Lung (tissue), 11 donors: ENCODE measurements at regions not wholly inside any gene's neighbourhood (a gene's known extent, or its start where the extent isn't known, plus 50 kb on each side); places are given as distances from the start of the nearest gene placed in this dataset.

Source experiments
- ATAC-seq: fragments of 200-7000 bp; cut with Tn5 transposase; one replicate; pipeline ENCODE4 v1.9.1; 2020; ENCODE audit warnings: moderate number of reproducible peaks; ENCODE audit not compliant: insufficient read depth, low FRiP score
- DNase-seq, 3 donors: peaks; one replicate each; pipeline ENCODE4 v3.0.0-alpha.2; 2013 to 2017
- H3K27ac ChIP-seq, 2 donors: one replicate each; pipeline ENCODE4 v1.5.1; 2013; ENCODE audit warnings: mild to moderate bottlenecking in 2 of 2, moderate library complexity in 2 of 2, control low read depth in 1 of 2, inconsistent platforms in 1 of 2, low read depth in 1 of 2, low read length in 1 of 2
- H3K27me3 ChIP-seq, 3 donors: one replicate each; pipeline ENCODE4 v1.5.1; 2013; ENCODE audit warnings: low read length in 2 of 3; ENCODE audit not compliant: control insufficient read depth in 3 of 3, insufficient read depth in 3 of 3
- H3K36me3 ChIP-seq, 4 donors: one replicate each; pipeline ENCODE4 v1.5.1; 2013; ENCODE audit warnings: low read length in 4 of 4, mild to moderate bottlenecking in 1 of 4, moderate library complexity in 1 of 4; ENCODE audit not compliant: control insufficient read depth in 4 of 4, insufficient read depth in 4 of 4
- H3K4me1 ChIP-seq, 5 donors: one replicate each; pipeline ENCODE4 v1.5.1; 2013; ENCODE audit warnings: low read length in 5 of 5, mild to moderate bottlenecking in 2 of 5, moderate library complexity in 1 of 5; ENCODE audit not compliant: control insufficient read depth in 5 of 5, insufficient read depth in 5 of 5
- H3K4me3 ChIP-seq: one replicate; pipeline ENCODE4 v1.5.1; 2013; ENCODE audit warnings: mild to moderate bottlenecking, control low read depth, moderate library complexity
- H3K9ac ChIP-seq, 2 donors: one replicate each; pipeline ENCODE4 v1.5.1; 2013; ENCODE audit warnings: low read length in 2 of 2, control low read depth in 1 of 2; ENCODE audit not compliant: insufficient read depth in 1 of 2
- H3K9me3 ChIP-seq, 4 donors: one replicate each; pipeline ENCODE4 v1.5.1; 2013; ENCODE audit warnings: low read length in 3 of 4, mild to moderate bottlenecking in 1 of 4, moderate library complexity in 1 of 4; ENCODE audit not compliant: control insufficient read depth in 4 of 4, insufficient read depth in 3 of 4
- WGBS, 2 donors: extraction: QIAGEN DNeasy Blood & Tissue Kit; methylation state at CpG; one replicate each; pipeline ENCODE4 v1.1.7; 2013; 5-methylcytosine and 5-hydroxymethylcytosine counted together
- TF ChIP-seq, protein P1 (sequence below): IDR thresholded peaks from 2 replicates; pipeline ENCODE4 v1.5.1; 2012; ENCODE audit warnings: mild to moderate bottlenecking; ENCODE audit errors: control extremely low read depth, extremely low read depth
- donor health status: control.
- donor health status: control.
- donor health status: Bipolar disorder and iron deficiency.
- donor health status: healthy.
- donor health status: DM: yes; HTN: yes; CAD: no.

DNA sequence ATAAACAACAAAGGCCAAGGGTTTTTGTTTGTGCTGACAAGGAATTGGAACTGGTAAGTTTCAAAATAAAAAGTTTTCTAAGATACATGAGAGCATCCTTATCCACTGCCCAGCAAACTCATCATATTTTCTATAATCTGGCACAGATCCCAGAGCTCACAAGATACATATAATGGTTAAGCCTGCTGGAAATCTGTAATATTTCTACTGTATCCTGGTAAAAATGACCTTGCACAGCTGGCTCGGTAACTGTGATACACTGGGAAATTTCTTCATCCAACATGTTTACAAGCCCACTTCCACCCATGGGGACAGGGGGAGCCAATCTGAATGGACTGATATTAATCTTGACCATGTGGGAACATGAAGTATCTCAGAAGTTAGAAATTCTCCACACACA lies 425.4 kb upstream of the MMADHC start:
- DNase-seq (peak; percentile 60 to 92 (median 89)), ATAC-seq (no peak)
- 50 to 68% methylated on average over 1 of the region's 1 CpG for WGBS, 2 donors
- no peaks in the 10 kb centered on the region for H3K27me3 ChIP-seq
- H3K9ac ChIP-seq, result no peak overlapping the region
- H3K27ac ChIP-seq, result no peak overlapping the region
- peaks cover 0 to 12% (median 8%) of the 10 kb centered on the region in 5 donors for H3K4me1 ChIP-seq
- no peak overlapping the region for H3K4me3 ChIP-seq
- no peaks in the 10 kb centered on the region for H3K36me3 ChIP-seq
- H3K9me3 ChIP-seq, result no peaks in the 10 kb centered on the region
- TF ChIP-seq, protein P1, sequence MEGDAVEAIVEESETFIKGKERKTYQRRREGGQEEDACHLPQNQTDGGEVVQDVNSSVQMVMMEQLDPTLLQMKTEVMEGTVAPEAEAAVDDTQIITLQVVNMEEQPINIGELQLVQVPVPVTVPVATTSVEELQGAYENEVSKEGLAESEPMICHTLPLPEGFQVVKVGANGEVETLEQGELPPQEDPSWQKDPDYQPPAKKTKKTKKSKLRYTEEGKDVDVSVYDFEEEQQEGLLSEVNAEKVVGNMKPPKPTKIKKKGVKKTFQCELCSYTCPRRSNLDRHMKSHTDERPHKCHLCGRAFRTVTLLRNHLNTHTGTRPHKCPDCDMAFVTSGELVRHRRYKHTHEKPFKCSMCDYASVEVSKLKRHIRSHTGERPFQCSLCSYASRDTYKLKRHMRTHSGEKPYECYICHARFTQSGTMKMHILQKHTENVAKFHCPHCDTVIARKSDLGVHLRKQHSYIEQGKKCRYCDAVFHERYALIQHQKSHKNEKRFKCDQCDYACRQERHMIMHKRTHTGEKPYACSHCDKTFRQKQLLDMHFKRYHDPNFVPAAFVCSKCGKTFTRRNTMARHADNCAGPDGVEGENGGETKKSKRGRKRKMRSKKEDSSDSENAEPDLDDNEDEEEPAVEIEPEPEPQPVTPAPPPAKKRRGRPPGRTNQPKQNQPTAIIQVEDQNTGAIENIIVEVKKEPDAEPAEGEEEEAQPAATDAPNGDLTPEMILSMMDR, result no peak

DNA sequence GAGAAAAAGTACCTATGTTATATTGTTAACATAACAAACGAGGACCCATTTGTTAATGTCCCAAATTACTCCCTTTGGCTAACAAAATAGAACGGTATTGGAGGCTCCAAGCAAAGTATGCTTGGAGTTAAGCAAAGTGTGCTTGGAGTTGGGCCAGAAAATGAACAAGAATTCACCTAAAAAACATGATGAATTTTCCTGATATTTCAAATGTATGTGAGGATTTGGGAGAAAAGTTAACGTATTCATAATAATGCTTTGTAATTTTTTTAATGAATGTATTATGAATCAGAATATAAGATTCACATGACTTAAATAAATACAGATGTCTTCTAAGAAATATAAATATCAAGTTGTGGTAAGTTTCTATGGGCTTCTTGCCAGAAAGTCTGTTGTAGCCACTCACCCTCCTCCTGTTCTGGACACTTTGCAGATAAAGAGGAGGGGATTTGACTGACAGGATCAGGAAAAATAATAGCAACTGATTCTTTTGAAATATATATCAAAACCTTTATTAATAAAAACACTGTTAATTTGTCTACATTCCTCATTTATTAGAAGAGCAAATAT lies 423.7 kb upstream of the MMADHC start:
- Histone ChIP-seq H3K27ac (no peak overlapping the region), H3K9ac (no peak overlapping the region), H3K9me3 (no peaks in the 10 kb centered on the region), H3K4me1 (peaks cover 0 to 23% (median 12%) of the 10 kb centered on the region in 5 donors), H3K4me3 (no peak overlapping the region), H3K27me3 (no peaks in the 10 kb centered on the region), H3K36me3 (no peaks in the 10 kb centered on the region)
- 75 to 81% methylated on average over 3 of the region's 3 CpGs for WGBS, 2 donors
- DNase-seq, result no peak
- TF ChIP-seq, protein P1, result no peak
- ATAC-seq, result no peak

DNA sequence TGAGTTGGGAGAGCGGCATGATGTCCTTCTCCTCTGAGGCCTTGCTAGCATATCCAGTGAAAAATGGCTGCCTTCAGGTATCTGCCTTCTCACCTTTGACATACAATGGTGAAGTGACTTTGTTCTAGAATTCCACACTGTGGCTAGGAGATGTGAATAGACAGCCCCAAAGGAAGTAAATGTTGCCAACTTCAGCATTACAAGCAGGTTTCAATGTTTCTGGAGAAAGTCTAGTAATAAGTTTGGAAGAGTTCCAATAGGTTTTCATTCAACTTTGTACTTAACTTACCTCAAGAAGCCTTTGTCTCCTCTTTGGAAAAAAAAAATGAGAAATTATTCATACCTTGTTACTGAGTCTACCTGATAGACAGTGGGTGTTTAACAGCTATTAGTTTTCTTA lies 421.3 kb upstream of the MMADHC start:
- Histone ChIP-seq H3K27me3 (no peaks in the 10 kb centered on the region), H3K9me3 (no peaks in the 10 kb centered on the region), H3K4me1 (peaks cover 0 to 30% (median 12%) of the 10 kb centered on the region in 5 donors), H3K27ac (no peak overlapping the region), H3K36me3 (no peaks in the 10 kb centered on the region), H3K4me3 (no peak overlapping the region), H3K9ac (no peak overlapping the region)
- TF ChIP-seq, protein P1, result no peak
- ATAC-seq (no peak), DNase-seq (no peak)
- 96 to 100% methylated on average over 1 of the region's 1 CpG for WGBS, 2 donors

DNA sequence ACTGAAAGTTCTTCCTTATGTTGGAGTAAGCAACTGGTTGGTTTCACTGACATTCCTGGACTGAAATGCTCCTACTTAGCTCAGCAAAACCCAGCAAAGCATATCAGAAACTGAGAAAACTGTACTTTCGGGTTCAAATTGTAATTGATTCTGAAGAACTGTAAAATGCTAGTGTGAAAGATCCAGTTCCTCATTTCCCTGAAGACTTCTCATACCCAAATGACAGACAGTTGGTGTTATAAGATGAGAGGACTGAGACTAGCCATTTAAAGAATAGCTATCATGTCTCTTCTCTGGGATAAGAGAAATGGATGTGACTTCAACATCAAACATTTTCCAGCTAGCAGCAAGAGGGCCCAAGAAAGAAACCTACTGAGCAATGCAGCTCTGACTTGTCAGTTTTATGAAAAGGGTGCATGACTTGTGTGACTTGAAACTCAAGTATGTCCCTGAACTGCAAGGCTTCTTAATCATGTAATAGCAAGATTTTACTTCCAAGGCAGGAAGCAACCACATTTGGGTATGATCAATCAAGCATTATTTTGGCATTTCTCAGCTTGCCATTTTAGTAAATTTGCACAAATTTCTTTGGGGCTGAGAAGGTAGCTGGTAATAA lies 420.3 kb upstream of the MMADHC start:
- DNase-seq, result no peak
- Histone ChIP-seq H3K27ac (no peak overlapping the region), H3K27me3 (no peaks in the 10 kb centered on the region)

More for the DNA sequence above, 420.3 kb upstream of the MMADHC start:
- H3K36me3 ChIP-seq, result no peaks in the 10 kb centered on the region
- 92 to 93% methylated on average over 1 of the region's 1 CpG for WGBS, 2 donors
- no peak for ATAC-seq
- H3K9me3 ChIP-seq, result peaks cover 0 to 2% (median 0%) of the 10 kb centered on the region in 4 donors
- no peak overlapping the region for H3K4me3 ChIP-seq
- H3K4me1 ChIP-seq, result peaks cover 0 to 30% (median 2%) of the 10 kb centered on the region in 5 donors
- TF ChIP-seq, protein P1, result no peak
- no peak overlapping the region for H3K9ac ChIP-seq
